Mesodermal cell (in vitro differentiated cells): ENCODE measurements at regions not wholly inside any gene's neighbourhood (a gene's known extent, or its start where the extent isn't known, plus 50 kb on each side); places are given as distances from the start of the nearest gene placed in this dataset.
"Not testable (repeated sequence)": the region's sequence is repeated elsewhere in the genome, so short reads cannot be mapped to it uniquely, and the experiment has no call there.

Source experiments
- H3K27ac ChIP-seq: 2 replicates; pipeline ENCODE4 v1.7.0; 2013; ENCODE audit warnings: mild to moderate bottlenecking, low read depth, low read length, moderate library complexity; ENCODE audit not compliant: severe bottlenecking
- H3K36me3 ChIP-seq: 2 replicates; pipeline ENCODE4 v1.7.1; 2013; ENCODE audit warnings: mild to moderate bottlenecking, low read length, moderate library complexity; ENCODE audit not compliant: control insufficient read depth, insufficient read depth
- H3K4me1 ChIP-seq: one replicate; pipeline ENCODE4 v1.7.1; 2013; ENCODE audit warnings: mild to moderate bottlenecking, low read length; ENCODE audit not compliant: insufficient read depth, control insufficient read depth, poor library complexity, severe bottlenecking
- H3K4me3 ChIP-seq: 2 replicates; pipeline ENCODE4 v1.7.0; 2013; ENCODE audit warnings: low read length, control low read depth, mild to moderate bottlenecking; ENCODE audit not compliant: insufficient read depth, poor library complexity, severe bottlenecking; ENCODE audit errors: extremely low read depth
- H3K9me3 ChIP-seq: 2 replicates; pipeline ENCODE4 v1.7.1; 2013; ENCODE audit warnings: mild to moderate bottlenecking, low read length, moderate library complexity; ENCODE audit not compliant: control insufficient read depth
- WGBS, 2 experiments: methylation state at CpG; one replicate each; pipeline ENCODE4 v1.1.5; 2013; ENCODE audit warnings: missing lambda C conversion rate in 2 of 2; ENCODE audit not compliant: insufficient coverage in 2 of 2; 5-methylcytosine and 5-hydroxymethylcytosine counted together

GRCh38 chr13:62171697-62172096 is 756.0 kb upstream of the PCDH20 start:
- H3K4me1 ChIP-seq, result no peaks in the 10 kb centered on the region
- no peak overlapping the region for H3K27ac ChIP-seq
- no CpG with 5 or more reads among the region's 2 CpGs for WGBS, 2 experiments

GRCh38 chr13:62168891-62169290 is 753.2 kb upstream of the PCDH20 start:
- Histone ChIP-seq H3K36me3 (no peaks in the 10 kb centered on the region), H3K4me1 (no peaks in the 10 kb centered on the region), H3K4me3 (no peak overlapping the region), H3K27ac (no peak overlapping the region), H3K9me3 (no peaks in the 10 kb centered on the region)
- 89 to 96% methylated on average over 12 to 13 of the region's 13 CpGs for WGBS, 2 experiments

More at GRCh38 chr13:62171697-62172096, 756.0 kb upstream of the PCDH20 start:
- Histone ChIP-seq H3K36me3 (no peaks in the 10 kb centered on the region), H3K9me3 (no peaks in the 10 kb centered on the region), H3K4me3 (no peak overlapping the region)

GRCh38 chr13:62167650-62168172 is 752.1 kb upstream of the PCDH20 start:
- H3K9me3 ChIP-seq, result no peaks in the 10 kb centered on the region
- no peaks in the 10 kb centered on the region for H3K4me1 ChIP-seq
- H3K27ac ChIP-seq, result no peak overlapping the region
- no peaks in the 10 kb centered on the region for H3K36me3 ChIP-seq
- no peak overlapping the region for H3K4me3 ChIP-seq
- WGBS, 2 experiments, result 92 to 97% methylated on average over 10 to 11 of the region's 12 CpGs

- H3K36me3 ChIP-seq, result no peaks in the 10 kb centered on the region
- no peak overlapping the region for H3K27ac ChIP-seq
- no peaks in the 10 kb centered on the region for H3K4me1 ChIP-seq
- 100% methylated on average over 1 of the region's 2 CpGs for WGBS, 2 experiments
- H3K4me3 ChIP-seq, result no peak overlapping the region
- no peaks in the 10 kb centered on the region for H3K9me3 ChIP-seq
Observed at GRCh38 chr13:62162860-62163259, 747.2 kb upstream of the PCDH20 start.

GRCh38 chr13:62158520-62158919 is 742.9 kb upstream of the PCDH20 start:
- Histone ChIP-seq H3K27ac (no peak overlapping the region), H3K4me1 (no peaks in the 10 kb centered on the region), H3K36me3 (no peaks in the 10 kb centered on the region), H3K9me3 (no peaks in the 10 kb centered on the region), H3K4me3 (no peak overlapping the region)
- WGBS, 2 experiments, result no CpG with 5 or more reads among the region's 3 CpGs

GRCh38 chr13:62151724-62152123 is 736.1 kb upstream of the PCDH20 start:
- not testable (repeated sequence) for H3K4me3 ChIP-seq, H3K27ac ChIP-seq, H3K4me1 ChIP-seq, H3K9me3 ChIP-seq, H3K36me3 ChIP-seq
- 70 to 83% methylated on average over 1 to 2 of the region's 2 CpGs for WGBS, 2 experiments

GRCh38 chr13:62142048-62142447 is 726.4 kb upstream of the PCDH20 start:
- 40 to 100% methylated on average over 1 of the region's 3 CpGs for WGBS, 2 experiments

GRCh38 chr13:62139597-62139996 is 723.9 kb upstream of the PCDH20 start:
- H3K4me1 ChIP-seq, result no peaks in the 10 kb centered on the region
- H3K4me3 ChIP-seq, result no peak overlapping the region
- H3K27ac ChIP-seq, result no peak overlapping the region
- no peaks in the 10 kb centered on the region for H3K9me3 ChIP-seq
- H3K36me3 ChIP-seq, result no peaks in the 10 kb centered on the region

More at GRCh38 chr13:62142048-62142447, 726.4 kb upstream of the PCDH20 start:
- Histone ChIP-seq H3K27ac (no peak overlapping the region), H3K36me3 (no peaks in the 10 kb centered on the region), H3K4me1 (no peaks in the 10 kb centered on the region), H3K9me3 (no peaks in the 10 kb centered on the region), H3K4me3 (no peak overlapping the region)

GRCh38 chr13:62137629-62138405 is 722.2 kb upstream of the PCDH20 start:
- H3K36me3 ChIP-seq, result no peaks in the 10 kb centered on the region
- no peaks in the 10 kb centered on the region for H3K9me3 ChIP-seq
- no peak overlapping the region for H3K4me3 ChIP-seq
- 71 to 100% methylated on average over 1 of the region's 2 CpGs for WGBS, 2 experiments
- no peaks in the 10 kb centered on the region for H3K4me1 ChIP-seq
- H3K27ac ChIP-seq, result no peak overlapping the region

GRCh38 chr13:62131604-62132003 is 716.0 kb upstream of the PCDH20 start:
- H3K4me1 ChIP-seq, result no peaks in the 10 kb centered on the region
- WGBS, 2 experiments, result 22 to 38% methylated on average over 1 of the region's 1 CpG
- no peak overlapping the region for H3K27ac ChIP-seq

More at GRCh38 chr13:62131604-62132003, 716.0 kb upstream of the PCDH20 start:
- Histone ChIP-seq H3K9me3 (no peaks in the 10 kb centered on the region), H3K36me3 (no peaks in the 10 kb centered on the region), H3K4me3 (no peak overlapping the region)
